ENCODE measurements at regions not wholly inside any gene's neighbourhood (a gene's known extent, or its start where the extent isn't known, plus 50 kb on each side); places are given as distances from the start of the nearest gene placed in this dataset.

DNA sequence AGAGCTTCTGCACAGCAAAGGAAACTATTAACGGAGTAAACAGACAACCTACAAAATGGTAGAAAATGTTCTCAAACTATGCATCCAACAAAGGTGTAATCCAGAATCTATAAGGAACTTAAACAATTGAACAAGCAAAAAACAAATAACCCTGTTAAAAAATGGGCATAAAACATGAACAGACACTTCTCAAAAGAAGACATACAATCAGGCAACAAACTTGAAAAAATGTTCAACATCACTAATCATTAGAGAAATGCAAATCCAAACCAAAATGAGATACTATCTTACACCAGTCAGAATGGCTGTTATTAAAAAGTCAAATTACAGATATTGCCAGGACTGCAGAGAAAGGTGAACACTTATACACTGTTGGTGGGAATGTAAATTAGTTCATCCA lies 309.6 kb upstream of the KLF3 start:
- Mint-ChIP-seq H3K4me1 (peaks cover 6% of the 10 kb centered on the region), H3K4me3 (no peak overlapping the region), H3K27me3 (no peaks in the 10 kb centered on the region), H3K27ac (no peak overlapping the region), H3K9me3 (peaks cover 40 to 49% of the 10 kb centered on the region in 2 donors)
- DNase-seq (no peak), ATAC-seq (no peak)

DNA sequence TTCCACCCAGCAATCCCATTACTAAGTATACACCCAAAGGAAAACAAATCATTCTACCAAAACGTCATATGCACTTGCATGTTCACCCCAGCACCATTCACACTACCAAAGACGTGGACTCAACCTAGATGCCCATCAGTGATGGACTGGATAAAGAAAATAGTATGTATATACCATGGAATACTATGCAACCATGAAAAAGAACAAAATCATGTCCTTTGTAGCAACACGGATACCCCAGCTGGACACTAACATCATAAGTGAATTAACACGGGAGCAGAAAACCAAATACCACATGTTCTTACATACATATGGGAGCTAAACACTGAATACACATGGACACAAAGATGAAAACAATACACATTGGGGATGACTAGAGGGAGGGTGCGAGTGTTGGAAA lies 309.1 kb upstream of the KLF3 start:
- Mint-ChIP-seq H3K4me1 (peaks cover 6% of the 10 kb centered on the region), H3K27me3 (no peaks in the 10 kb centered on the region), H3K27ac (no peak overlapping the region), H3K4me3 (no peak overlapping the region), H3K9me3 (peaks cover 40 to 48% of the 10 kb centered on the region in 2 donors)
- no peak for ATAC-seq
- DNase-seq = no peak

DNA sequence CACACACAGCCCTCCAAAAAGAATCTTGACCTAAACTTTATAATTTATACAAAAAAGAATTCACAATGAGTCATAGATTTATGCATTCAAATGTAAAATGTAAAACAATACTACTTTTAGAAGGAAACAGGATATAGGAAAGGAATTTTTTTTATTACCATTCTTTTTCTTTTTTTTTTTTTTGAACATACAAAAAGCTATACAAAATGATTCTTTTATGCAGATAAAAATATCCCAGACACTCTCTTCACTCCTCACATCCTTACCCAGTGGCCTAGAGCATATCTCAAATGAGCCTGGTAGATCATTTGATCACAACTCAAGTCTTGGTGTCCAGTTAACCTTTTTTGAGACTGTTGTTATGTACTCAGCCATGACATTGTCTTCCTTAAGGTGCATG lies 307.3 kb upstream of the KLF3 start:
- no peak overlapping the region for H3K27ac Mint-ChIP-seq
- no peak overlapping the region for H3K4me3 Mint-ChIP-seq
- ATAC-seq = no peak
- peaks cover 6% of the 10 kb centered on the region for H3K4me1 Mint-ChIP-seq
- DNase-seq = no peak
- H3K9me3 Mint-ChIP-seq = peaks cover 30 to 35% of the 10 kb centered on the region in 2 donors
- no peaks in the 10 kb centered on the region for H3K27me3 Mint-ChIP-seq

DNA sequence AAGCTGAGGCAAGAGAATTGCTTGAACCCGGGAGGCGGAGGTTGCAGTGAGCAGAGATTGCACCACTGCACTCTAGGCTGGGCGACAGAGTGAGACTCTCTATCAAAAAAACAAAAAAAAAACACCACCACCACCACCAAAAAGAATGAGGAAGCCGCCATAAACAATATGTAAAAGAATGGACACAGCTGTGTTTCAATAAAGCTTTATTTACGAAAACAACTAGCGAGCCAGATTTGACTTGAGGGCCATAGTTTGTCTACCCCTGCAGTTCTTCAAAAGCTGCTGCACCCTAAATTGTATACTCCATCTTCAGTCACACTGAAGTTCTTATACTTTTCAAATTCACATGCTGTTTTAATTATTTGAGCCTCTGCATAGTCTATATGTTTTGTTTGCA lies 306.5 kb upstream of the KLF3 start:
- Mint-ChIP-seq H3K9me3 (peaks cover 22 to 27% of the 10 kb centered on the region in 2 donors), H3K4me1 (peaks cover 6% of the 10 kb centered on the region), H3K27me3 (no peaks in the 10 kb centered on the region), H3K27ac (no peak overlapping the region), H3K4me3 (no peak overlapping the region)
- DNase-seq (no peak), ATAC-seq (no peak)

DNA sequence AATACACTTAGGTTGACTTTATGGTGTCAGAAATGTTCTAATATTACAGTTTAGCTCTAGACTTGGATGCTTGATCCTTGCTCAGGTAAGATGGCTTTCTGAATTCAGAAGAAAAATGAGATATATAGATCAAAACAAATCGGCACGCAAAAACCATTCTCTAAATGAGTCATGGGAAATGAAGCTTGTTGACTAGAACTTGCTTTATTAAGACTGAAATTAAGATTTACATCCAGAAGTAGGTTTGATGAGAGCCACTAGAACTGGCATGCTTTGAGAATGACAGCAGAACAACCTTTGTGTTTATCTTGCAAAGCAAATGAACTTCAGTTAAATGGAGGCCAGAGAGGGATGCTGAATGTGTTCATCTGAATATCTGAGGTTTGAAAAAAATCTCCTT lies 304.9 kb upstream of the KLF3 start:
- peaks cover 10 to 11% of the 10 kb centered on the region in 2 donors for H3K9me3 Mint-ChIP-seq
- DNase-seq (no peak), ATAC-seq (no peak)
- no peak overlapping the region for H3K4me3 Mint-ChIP-seq
- H3K27ac Mint-ChIP-seq = no peak overlapping the region
- H3K27me3 Mint-ChIP-seq = no peaks in the 10 kb centered on the region
- peaks cover 6% of the 10 kb centered on the region for H3K4me1 Mint-ChIP-seq

DNA sequence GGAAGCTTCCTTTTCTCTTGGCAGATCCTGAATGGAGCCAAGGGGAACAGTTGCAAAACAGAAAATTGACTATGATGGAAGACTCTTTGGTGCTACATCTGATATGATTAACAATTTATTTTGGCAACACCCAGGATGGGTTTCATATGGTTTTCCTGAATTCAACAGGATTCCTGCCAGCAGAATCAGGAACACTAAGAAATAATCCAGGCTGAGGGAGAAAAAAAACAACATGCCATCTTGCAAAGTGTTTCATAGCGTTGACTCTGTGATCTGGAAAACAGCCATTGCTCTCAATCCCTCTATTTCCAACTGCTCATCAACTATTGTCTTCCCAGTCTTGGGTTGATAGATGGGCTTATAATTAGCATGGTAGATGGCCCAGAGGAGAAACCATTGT lies 303.8 kb upstream of the KLF3 start:
- H3K27ac Mint-ChIP-seq = no peak overlapping the region
- no peak for ATAC-seq
- no peaks in the 10 kb centered on the region for H3K27me3 Mint-ChIP-seq
- DNase-seq = no peak
- H3K9me3 Mint-ChIP-seq = peaks cover 0 to under 1% of the 10 kb centered on the region in 2 donors
- peaks cover 6% of the 10 kb centered on the region for H3K4me1 Mint-ChIP-seq
- no peak overlapping the region for H3K4me3 Mint-ChIP-seq

DNA sequence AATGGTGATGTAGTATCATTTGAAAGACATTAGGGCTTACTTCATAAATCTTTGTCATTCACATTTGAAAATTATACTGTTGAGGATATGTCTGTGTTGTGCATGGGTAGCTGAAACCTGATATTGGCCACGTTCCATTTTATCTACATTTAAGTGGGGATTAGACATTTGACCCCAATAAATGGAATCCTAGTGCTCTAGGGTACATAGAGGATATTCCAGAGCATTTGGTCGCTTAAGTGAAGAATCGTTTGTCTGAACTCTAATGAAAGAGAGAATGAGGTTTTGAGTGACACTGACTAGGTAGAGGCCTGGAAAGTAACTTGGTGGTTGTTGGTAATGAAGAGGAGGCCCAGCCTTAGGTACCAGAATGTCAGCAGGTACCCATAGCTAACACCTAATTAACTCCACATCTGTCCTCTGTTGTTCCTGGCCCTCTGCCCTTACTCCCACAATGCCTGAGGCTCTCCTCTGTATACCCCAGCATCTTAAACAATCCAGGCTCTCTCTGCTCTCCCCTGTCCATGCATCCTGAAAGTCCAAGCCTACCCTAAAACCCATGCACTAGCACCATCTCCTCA lies 299.5 kb upstream of the KLF3 start:
- H3K27me3 Mint-ChIP-seq = no peaks in the 10 kb centered on the region
- no peak for ATAC-seq

DNA sequence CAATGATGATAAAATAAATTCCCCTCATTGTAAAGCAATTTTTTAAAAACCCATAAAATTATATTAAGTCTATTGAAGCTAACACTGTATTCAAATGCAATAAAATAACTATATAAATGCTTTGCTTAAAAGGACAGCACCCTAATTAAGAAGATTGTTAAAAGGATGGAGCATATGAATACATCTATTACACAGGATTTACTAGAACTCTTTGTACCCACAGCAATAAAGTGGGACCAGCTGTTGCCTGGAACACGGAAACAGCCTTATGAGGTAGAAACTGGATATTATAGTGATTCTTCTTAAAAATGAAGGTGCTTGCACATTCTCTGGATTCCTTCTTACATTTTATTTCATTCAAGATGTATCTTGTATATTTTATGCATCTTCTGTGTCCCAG lies 298.7 kb upstream of the KLF3 start:
- H3K4me1 Mint-ChIP-seq = peaks cover 21% of the 10 kb centered on the region
- H3K27ac Mint-ChIP-seq = peak overlapping the region in 1 of 2 donors; percentile 21
- ATAC-seq (no peak), DNase-seq (no peak)
- no peaks in the 10 kb centered on the region for H3K27me3 Mint-ChIP-seq
- no peaks in the 10 kb centered on the region for H3K9me3 Mint-ChIP-seq
- H3K4me3 Mint-ChIP-seq = no peak overlapping the region

More for the DNA sequence above, 299.5 kb upstream of the KLF3 start:
- Mint-ChIP-seq H3K4me3 (no peak overlapping the region), H3K4me1 (peaks cover 21% of the 10 kb centered on the region), H3K9me3 (no peaks in the 10 kb centered on the region), H3K27ac (no peak overlapping the region)
- no peak for DNase-seq

DNA sequence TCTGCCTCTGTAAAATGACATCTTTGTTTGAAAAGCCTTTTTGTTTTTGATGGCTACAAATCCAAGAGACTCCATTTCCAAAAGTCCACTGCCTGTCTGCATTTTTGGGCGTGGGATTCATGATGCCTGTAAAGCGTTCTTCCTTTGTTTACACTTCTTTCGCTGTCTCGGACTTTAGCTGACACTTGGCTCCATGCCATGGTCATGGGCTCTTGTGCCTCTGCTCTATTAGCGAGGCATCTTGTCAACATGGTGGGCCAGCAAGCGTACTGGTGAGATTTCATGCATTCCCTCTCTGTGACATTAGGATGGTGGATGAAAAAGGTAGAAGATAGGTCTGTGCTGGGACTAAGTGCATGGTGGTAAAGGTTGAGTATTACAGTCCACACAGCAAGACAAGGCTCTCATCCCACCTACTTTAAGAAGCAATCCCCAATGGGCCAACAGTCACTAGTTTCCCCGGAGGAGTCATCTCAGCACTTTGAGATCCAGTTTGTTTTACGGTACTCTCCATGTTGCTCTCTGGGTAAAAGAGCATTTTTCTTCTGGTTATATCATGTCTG lies 298.2 kb upstream of the KLF3 start:
- H3K27me3 Mint-ChIP-seq = no peaks in the 10 kb centered on the region
- no peaks in the 10 kb centered on the region for H3K9me3 Mint-ChIP-seq
- H3K4me1 Mint-ChIP-seq = peaks cover 21% of the 10 kb centered on the region
- H3K4me3 Mint-ChIP-seq = no peak overlapping the region
- ATAC-seq (no peak), DNase-seq (no peak)
- no peak overlapping the region for H3K27ac Mint-ChIP-seq

DNA sequence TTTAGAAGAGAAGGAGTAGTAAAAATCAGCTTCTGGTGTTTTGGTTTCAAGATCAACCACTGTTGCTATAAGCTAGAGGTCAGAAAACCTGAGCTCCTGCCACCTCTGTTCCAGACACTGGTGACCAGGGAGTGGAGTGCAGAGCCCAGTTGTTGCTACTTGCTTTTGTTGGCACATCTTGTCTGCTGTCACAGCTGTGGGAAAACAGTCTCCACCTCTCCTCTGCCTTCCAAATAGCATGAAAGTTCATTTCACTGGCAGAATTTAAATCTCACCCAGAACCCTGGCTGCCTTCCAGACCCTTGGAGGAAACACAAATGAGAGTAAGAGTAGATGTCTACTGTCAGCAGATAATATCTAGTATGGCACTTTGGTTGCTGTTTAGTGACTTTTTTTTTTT lies 297.5 kb upstream of the KLF3 start:
- Mint-ChIP-seq H3K4me3 (no peak overlapping the region), H3K27me3 (no peaks in the 10 kb centered on the region), H3K27ac (no peak overlapping the region), H3K9me3 (no peaks in the 10 kb centered on the region), H3K4me1 (peaks cover 21% of the 10 kb centered on the region)
- no peak for ATAC-seq
- DNase-seq = no peak

DNA sequence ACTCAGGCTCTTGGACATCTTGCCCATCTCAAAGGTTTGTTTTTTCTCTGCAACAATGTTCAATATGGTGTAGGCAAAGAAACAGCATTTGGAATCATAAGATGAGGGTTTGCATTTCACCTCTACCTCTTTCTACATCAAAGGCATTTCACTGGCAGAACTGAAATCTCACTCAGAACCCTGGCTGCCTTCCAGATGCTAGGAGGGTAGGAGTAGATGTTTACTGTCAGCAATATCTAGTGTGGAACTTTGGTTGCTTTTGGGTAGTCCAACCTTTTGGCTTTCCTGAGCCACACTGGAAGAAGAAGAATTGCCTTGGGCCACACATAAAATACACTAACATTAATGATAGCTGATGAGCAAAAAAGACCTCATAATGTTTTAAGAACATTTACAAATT lies 297.0 kb upstream of the KLF3 start:
- peaks cover 21% of the 10 kb centered on the region for H3K4me1 Mint-ChIP-seq
- DNase-seq (no peak), ATAC-seq (no peak)
- H3K9me3 Mint-ChIP-seq = no peaks in the 10 kb centered on the region
- H3K27me3 Mint-ChIP-seq = no peaks in the 10 kb centered on the region
- no peak overlapping the region for H3K4me3 Mint-ChIP-seq
- no peak overlapping the region for H3K27ac Mint-ChIP-seq

DNA sequence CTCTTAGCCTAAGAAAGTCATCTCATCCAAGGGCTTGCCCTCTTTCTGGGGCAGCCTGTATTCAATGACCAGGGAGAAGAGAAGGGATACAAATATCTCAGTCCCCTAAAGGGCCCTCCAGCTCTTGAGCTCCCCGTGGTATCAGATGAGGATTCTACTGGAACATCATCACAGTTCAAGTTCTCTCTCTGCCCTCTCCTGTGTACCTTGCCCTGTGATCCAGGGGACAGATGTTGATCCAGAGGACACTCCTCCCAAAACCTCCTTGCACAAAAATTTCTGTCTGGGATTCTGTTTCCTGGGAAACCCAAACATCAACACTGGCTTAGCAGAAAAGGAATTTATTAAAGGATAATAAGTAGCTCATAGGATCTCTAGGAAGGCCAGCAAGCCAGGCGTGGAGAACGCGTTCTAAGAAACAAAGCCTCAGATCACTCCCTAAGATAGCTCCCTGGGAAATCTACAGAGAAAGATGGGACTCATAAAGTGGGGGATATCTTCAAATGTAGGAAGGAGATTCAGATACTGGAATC lies 296.3 kb upstream of the KLF3 start:
- DNase-seq (no peak), ATAC-seq (no peak)
- Mint-ChIP-seq H3K27me3 (no peaks in the 10 kb centered on the region), H3K4me3 (no peak overlapping the region), H3K4me1 (peaks cover 21% of the 10 kb centered on the region), H3K9me3 (no peaks in the 10 kb centered on the region), H3K27ac (peak overlapping the region in 1 of 2 donors; percentile 22)

DNA sequence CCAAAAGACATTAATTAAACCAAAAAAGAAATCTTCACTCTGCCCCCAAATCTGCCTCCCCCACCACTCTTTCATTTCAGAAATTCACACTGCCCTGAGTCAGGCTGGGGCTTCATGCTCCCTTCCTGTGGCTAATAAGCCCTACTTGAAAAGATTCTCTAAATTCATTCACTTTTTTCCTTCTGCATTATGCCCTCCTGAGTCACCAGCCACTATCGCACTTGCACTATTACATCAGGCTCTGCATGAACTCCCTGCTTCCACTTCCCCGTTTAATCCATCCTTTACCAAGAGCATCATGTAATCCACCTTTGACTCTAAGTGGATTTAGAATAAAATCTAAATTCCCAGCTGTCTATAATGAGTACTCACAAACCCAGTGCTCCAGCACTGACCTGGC lies 295.4 kb upstream of the KLF3 start:
- H3K9me3 Mint-ChIP-seq = no peaks in the 10 kb centered on the region
- H3K4me3 Mint-ChIP-seq = no peak overlapping the region
- ATAC-seq (peak; percentile 50), DNase-seq (no peak)
- H3K27ac Mint-ChIP-seq = no peak overlapping the region
- no peaks in the 10 kb centered on the region for H3K27me3 Mint-ChIP-seq
- peaks cover 27% of the 10 kb centered on the region for H3K4me1 Mint-ChIP-seq

DNA sequence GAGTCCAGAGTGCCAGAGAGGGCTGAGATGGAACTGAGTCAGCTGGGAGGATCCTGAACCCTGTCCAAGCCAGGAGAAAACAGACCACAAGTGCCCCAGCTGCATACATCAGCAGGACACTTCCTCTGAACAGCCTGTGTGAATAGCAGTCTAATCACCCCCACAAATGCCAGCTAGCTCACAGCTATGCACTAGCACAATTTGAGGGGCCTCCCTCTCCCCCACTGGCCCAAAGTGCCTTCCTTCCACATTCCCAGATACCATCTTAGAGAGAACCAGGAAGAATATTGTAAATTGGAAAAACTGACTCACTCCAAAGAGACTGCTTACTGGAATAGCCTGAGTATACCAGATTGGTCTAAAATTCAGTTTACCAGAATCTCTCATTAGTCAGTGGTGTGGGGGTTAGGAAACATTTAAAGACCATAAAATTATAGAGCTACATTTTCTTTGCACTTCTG lies 292.6 kb upstream of the KLF3 start:
- no peak for DNase-seq
- ATAC-seq = no peak
- peaks cover 23% of the 10 kb centered on the region for H3K4me1 Mint-ChIP-seq
- no peak overlapping the region for H3K27ac Mint-ChIP-seq
- no peaks in the 10 kb centered on the region for H3K9me3 Mint-ChIP-seq
- no peaks in the 10 kb centered on the region for H3K27me3 Mint-ChIP-seq
- no peak overlapping the region for H3K4me3 Mint-ChIP-seq

DNA sequence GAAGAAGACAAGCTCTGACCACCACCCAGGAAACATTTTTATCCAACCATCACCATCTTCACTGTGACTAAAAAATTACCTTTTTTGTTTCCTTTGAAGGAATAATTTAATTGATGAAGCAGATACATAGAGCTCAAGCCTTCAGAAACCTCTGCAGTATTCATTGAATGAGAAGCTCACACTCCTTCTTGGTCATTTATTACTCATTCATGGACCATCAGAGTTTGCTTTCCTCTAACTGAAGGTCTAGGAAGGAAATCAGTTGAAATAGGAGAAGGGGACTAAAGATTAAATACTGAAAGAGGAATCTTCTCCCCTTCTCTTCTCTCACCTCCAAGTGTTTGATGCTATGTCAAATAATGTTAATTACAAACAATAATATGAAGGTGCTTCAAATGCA lies 290.6 kb upstream of the KLF3 start:
- Mint-ChIP-seq H3K4me3 (no peak overlapping the region), H3K27ac (no peak overlapping the region), H3K4me1 (peaks cover 13% of the 10 kb centered on the region), H3K27me3 (no peaks in the 10 kb centered on the region), H3K9me3 (peaks cover 0 to 8% of the 10 kb centered on the region in 2 donors)
- ATAC-seq (no peak), DNase-seq (no peak)

DNA sequence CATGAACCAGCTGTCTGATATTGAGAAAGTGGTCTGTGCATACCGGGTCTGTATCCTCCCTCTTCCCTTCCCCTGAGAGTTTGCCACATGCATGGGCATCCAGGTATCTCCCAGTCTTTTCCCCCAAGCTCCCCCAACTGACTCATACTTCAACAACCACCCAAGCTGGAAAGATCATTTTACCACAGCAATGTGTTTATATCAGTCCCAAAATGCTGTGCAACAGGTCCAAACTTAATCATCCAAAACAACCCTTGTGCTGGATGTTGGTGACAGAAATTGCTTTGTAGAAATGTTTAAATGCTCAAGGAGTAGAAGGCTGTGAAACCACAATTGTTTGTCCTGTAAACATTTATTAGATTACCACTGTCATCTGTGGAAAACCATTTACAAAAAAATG lies 286.8 kb upstream of the KLF3 start:
- DNase-seq (no peak), ATAC-seq (no peak)
- no peaks in the 10 kb centered on the region for H3K27me3 Mint-ChIP-seq
- H3K27ac Mint-ChIP-seq = no peak overlapping the region
- H3K4me3 Mint-ChIP-seq = no peak overlapping the region
- H3K9me3 Mint-ChIP-seq = peaks cover 0 to 8% of the 10 kb centered on the region in 2 donors
- peaks cover 6% of the 10 kb centered on the region for H3K4me1 Mint-ChIP-seq

DNA sequence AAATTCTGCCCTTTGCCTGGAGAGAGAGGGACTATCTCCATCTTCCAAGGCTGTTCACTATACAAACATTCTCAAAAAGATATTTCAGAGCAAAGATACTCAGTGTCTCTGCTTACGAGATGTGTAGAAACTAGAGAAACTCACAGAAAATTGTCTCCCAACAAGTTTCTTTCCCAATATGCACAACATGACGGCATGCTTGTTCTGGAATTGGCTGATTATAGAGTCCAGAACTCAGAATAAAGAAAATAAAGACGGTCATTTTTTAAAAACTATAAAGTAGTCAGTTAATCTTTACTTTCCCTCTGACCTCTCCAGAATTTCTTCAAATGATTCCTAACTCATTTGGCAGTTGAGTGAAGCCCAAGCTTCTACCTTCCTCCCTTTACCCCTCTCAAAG lies 285.5 kb upstream of the KLF3 start:
- no peak for ATAC-seq
- Mint-ChIP-seq H3K4me3 (no peak overlapping the region), H3K27ac (no peak overlapping the region), H3K4me1 (peaks cover 6% of the 10 kb centered on the region), H3K27me3 (no peaks in the 10 kb centered on the region), H3K9me3 (peaks cover 0 to 8% of the 10 kb centered on the region in 2 donors)
- no peak for DNase-seq
